OCI-LY1 (cell line): ENCODE measurements at regions not wholly inside any gene's neighbourhood (a gene's known extent, or its start where the extent isn't known, plus 50 kb on each side); places are given as distances from the start of the nearest gene placed in this dataset.

Source experiments
- H2AFZ ChIP-seq: fragments of 200-600 bp; sonication (generic), shearing (Covaris generic); 2 replicates; pipeline ENCODE4 v1.6.0; 2014; ENCODE audit warnings: antibody characterized with exemption, mild to moderate bottlenecking, low read length
- H3F3A ChIP-seq: fragments of 200-600 bp; sonication (generic), shearing (Covaris generic); 2 replicates; pipeline ENCODE4 v1.6.0; 2014; ENCODE audit warnings: mild to moderate bottlenecking, antibody characterized with exemption, low read length, moderate library complexity; ENCODE audit not compliant: insufficient read depth
- H3K27ac ChIP-seq: fragments of 200-600 bp; sonication (generic); 2 replicates; pipeline ENCODE4 v1.5.1; 2014; ENCODE audit warnings: low read length, mixed run types, mild to moderate bottlenecking, low read depth; ENCODE audit not compliant: poor library complexity, severe bottlenecking
- H3K27me3 ChIP-seq: fragments of 200-600 bp; sonication (generic); 2 replicates; pipeline ENCODE4 v1.6.0; 2014; ENCODE audit warnings: antibody characterized with exemption, mild to moderate bottlenecking, low read length, moderate library complexity; ENCODE audit not compliant: insufficient read depth
- H3K36me3 ChIP-seq: fragments of 200-600 bp; sonication (generic); 2 replicates; pipeline ENCODE4 v1.6.1; 2014; ENCODE audit warnings: mild to moderate bottlenecking, antibody characterized with exemption, low read length, moderate library complexity, mixed read lengths; ENCODE audit not compliant: insufficient read depth
- H3K4me1 ChIP-seq: fragments of 200-600 bp; sonication (generic); 2 replicates; pipeline ENCODE4 v1.5.1; 2014; ENCODE audit warnings: mild to moderate bottlenecking, low read length, moderate library complexity; ENCODE audit not compliant: insufficient read depth, severe bottlenecking
- H3K4me2 ChIP-seq: fragments of 200-600 bp; sonication (generic), shearing (Covaris generic); 2 replicates; pipeline ENCODE4 v1.6.1; 2014; ENCODE audit warnings: low read length
- H3K4me3 ChIP-seq: fragments of 200-600 bp; sonication (generic); 2 replicates; pipeline ENCODE4 v1.5.1; 2014; ENCODE audit warnings: low read length, low read depth, mild to moderate bottlenecking, mixed read lengths; ENCODE audit not compliant: poor library complexity, severe bottlenecking
- H3K79me2 ChIP-seq: fragments of 200-600 bp; shearing (Covaris generic); 2 replicates; pipeline ENCODE4 v1.6.1; 2016; ENCODE audit warnings: mixed run types, low read length, mixed read lengths; ENCODE audit not compliant: insufficient read depth
- H3K9ac ChIP-seq: fragments of 200-600 bp; sonication (generic), shearing (Covaris generic); 2 replicates; pipeline ENCODE4 v1.6.1; 2014; ENCODE audit warnings: mild to moderate bottlenecking, low read length, mixed read lengths
- H3K9me2 ChIP-seq: fragments of 200-600 bp; sonication (generic), shearing (Covaris generic); 2 replicates; pipeline ENCODE4 v1.6.1; 2014; ENCODE audit warnings: low read depth, mild to moderate bottlenecking, low read length, mixed read lengths
- H3K9me3 ChIP-seq: fragments of 200-600 bp; shearing (Covaris generic); 2 replicates; pipeline ENCODE4 v1.6.1; 2014; ENCODE audit warnings: low read length, mixed read lengths
- H4K20me1 ChIP-seq: fragments of 200-600 bp; sonication (generic), shearing (Covaris generic); 2 replicates; pipeline ENCODE4 v1.6.0; 2016; ENCODE audit warnings: mild to moderate bottlenecking, low read length; ENCODE audit not compliant: insufficient read depth
- EZH2 ChIP-seq: fragments of 200-600 bp; sonication (generic), shearing (Covaris generic); IDR thresholded peaks from 2 replicates; pipeline ENCODE4 v1.8.0; 2017; ENCODE audit warnings: borderline replicate concordance, mixed run types, mild to moderate bottlenecking, antibody characterized with exemption, low read length, moderate library complexity, mixed read lengths
- TF ChIP-seq, protein P1 (sequence below): fragments of 200-600 bp; sonication (generic), shearing (Covaris generic); IDR thresholded peaks from 2 replicates; pipeline ENCODE4 v1.5.1; 2017; ENCODE audit warnings: mild to moderate bottlenecking, antibody characterized with exemption, low read length, moderate library complexity, mixed read lengths

DNA sequence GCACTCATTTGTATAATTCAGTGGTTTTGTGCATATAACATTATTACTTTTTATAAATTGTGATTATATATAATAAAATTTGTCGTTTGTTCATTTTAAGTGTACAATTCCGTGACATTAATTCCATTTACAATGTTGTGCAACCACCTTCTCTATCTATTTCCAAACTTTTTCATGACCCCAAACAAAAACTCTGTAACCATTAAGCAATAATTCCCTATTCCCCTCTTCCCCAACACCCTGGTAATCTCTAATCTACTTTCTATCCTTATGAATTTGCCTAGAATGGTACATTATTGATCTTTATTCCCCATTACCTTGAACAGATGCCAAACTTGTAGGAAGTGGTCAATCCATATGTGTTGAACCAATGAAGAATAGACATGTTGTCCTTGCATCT is 61.3 kb upstream of the SMIM36 start:
- no peaks in the 10 kb centered on the region for H3K79me2 ChIP-seq
- H3K4me1 ChIP-seq, result no peaks in the 10 kb centered on the region
- no peaks in the 10 kb centered on the region for H3K36me3 ChIP-seq
- no peak overlapping the region for H2AFZ ChIP-seq
- no peak overlapping the region for H3K9ac ChIP-seq
- no peaks in the 10 kb centered on the region; the same call in 1 of the 2 replicates for H3K27me3 ChIP-seq
- H3K9me3 ChIP-seq, result no peaks in the 10 kb centered on the region
- no peaks in the 10 kb centered on the region for H3K9me2 ChIP-seq
- TF ChIP-seq EZH2, result no peak
- TF ChIP-seq, protein P1, sequence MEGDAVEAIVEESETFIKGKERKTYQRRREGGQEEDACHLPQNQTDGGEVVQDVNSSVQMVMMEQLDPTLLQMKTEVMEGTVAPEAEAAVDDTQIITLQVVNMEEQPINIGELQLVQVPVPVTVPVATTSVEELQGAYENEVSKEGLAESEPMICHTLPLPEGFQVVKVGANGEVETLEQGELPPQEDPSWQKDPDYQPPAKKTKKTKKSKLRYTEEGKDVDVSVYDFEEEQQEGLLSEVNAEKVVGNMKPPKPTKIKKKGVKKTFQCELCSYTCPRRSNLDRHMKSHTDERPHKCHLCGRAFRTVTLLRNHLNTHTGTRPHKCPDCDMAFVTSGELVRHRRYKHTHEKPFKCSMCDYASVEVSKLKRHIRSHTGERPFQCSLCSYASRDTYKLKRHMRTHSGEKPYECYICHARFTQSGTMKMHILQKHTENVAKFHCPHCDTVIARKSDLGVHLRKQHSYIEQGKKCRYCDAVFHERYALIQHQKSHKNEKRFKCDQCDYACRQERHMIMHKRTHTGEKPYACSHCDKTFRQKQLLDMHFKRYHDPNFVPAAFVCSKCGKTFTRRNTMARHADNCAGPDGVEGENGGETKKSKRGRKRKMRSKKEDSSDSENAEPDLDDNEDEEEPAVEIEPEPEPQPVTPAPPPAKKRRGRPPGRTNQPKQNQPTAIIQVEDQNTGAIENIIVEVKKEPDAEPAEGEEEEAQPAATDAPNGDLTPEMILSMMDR, result no peak
- H3K4me2 ChIP-seq, result no peak overlapping the region
- no peaks in the 10 kb centered on the region for H3F3A ChIP-seq
- H4K20me1 ChIP-seq, result no peaks in the 10 kb centered on the region
- no peak overlapping the region for H3K27ac ChIP-seq
- H3K4me3 ChIP-seq, result no peak overlapping the region

DNA sequence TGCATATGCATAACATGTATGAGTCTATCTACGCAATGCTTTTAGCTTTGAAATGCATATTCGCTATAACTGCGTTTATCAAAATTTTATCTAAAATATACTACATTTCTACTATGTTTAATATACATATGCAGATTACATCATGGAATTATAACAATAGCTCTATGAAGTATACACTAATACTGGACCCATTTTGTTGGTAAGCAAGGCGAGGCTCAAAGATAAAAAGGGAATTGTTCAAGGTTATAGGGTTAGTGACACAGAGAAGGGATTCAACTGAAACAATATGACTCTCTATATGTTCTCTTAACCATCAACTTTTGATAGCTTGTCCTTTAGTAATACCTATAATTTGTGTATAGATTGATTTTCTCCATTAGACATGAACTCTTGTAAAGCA is 60.9 kb upstream of the SMIM36 start:
- Histone ChIP-seq H3K4me2 (no peak overlapping the region), H3K79me2 (no peaks in the 10 kb centered on the region), H3K27me3 (no peaks in the 10 kb centered on the region; the same call in 1 of the 2 replicates), H3K4me1 (no peaks in the 10 kb centered on the region), H4K20me1 (no peaks in the 10 kb centered on the region), H3K9me3 (no peaks in the 10 kb centered on the region), H2AFZ (no peak overlapping the region), H3K36me3 (no peaks in the 10 kb centered on the region), H3K4me3 (no peak overlapping the region), H3F3A (no peaks in the 10 kb centered on the region), H3K27ac (no peak overlapping the region), H3K9ac (no peak overlapping the region), H3K9me2 (no peaks in the 10 kb centered on the region)
- no peak for TF ChIP-seq EZH2
- TF ChIP-seq, protein P1, result no peak

GRCh38 chr17:55571095-55571494 is 59.8 kb upstream of the SMIM36 start:
- Histone ChIP-seq H4K20me1 (no peaks in the 10 kb centered on the region), H3K36me3 (no peaks in the 10 kb centered on the region), H3K9ac (no peak overlapping the region), H3F3A (no peaks in the 10 kb centered on the region), H3K27me3 (no peaks in the 10 kb centered on the region; the same call in 1 of the 2 replicates), H3K27ac (no peak overlapping the region), H3K4me1 (no peaks in the 10 kb centered on the region), H3K9me3 (no peaks in the 10 kb centered on the region), H3K4me3 (no peak overlapping the region), H2AFZ (no peak overlapping the region), H3K79me2 (no peaks in the 10 kb centered on the region), H3K9me2 (no peaks in the 10 kb centered on the region), H3K4me2 (no peak overlapping the region)
- no peak for TF ChIP-seq EZH2
- TF ChIP-seq, protein P1, result no peak
